Naive thymus-derived CD8-positive, alpha-beta T cell (primary cell): ENCODE measurements at regions not wholly inside any gene's neighbourhood (a gene's known extent, or its start where the extent isn't known, plus 50 kb on each side); places are given as distances from the start of the nearest gene placed in this dataset.
"Not testable (repeated sequence)": the region's sequence is repeated elsewhere in the genome, so short reads cannot be mapped to it uniquely, and the experiment has no call there.

Experiments used
- ATAC-seq, 2 donors: fragments of 150-1000 bp; cut with Tn5 transposase in 1 of 2; sonication (Bioruptor Pico), chemical (Tn5 transposase) in 1 of 2; 1 replicate in 1 of 2; 2 replicates in 1 of 2; pipeline ENCODE4 v1.10.0; 2021; ENCODE audit warnings: mild to moderate bottlenecking in 2 of 2, moderate library complexity in 2 of 2
- POLR2A ChIA-PET: fragments of 350-600 bp; sonication (Branson Sonifier 250); formaldehyde crosslinking; loops from one replicate; lab custom pipeline; 2021; ENCODE audit warnings: antibody characterized with exemption; lab: Charles Lee
- DNase-seq, 10 donors: peaks; one replicate each; pipeline versions ENCODE4 v3.0.0 to v3.0.0-alpha.2; 2020 to 2022
- H3K27ac Mint-ChIP-seq, 10 donors: one replicate each; pipeline ENCODE4 v1.8.0; 2020 to 2022; ENCODE audit warnings: mild to moderate bottlenecking in 10 of 10, mixed read lengths in 10 of 10, moderate library complexity in 4 of 10, inconsistent platforms in 1 of 10
- H3K27me3 Mint-ChIP-seq, 5 donors: one replicate each; pipeline ENCODE4 v1.8.0; 2021 to 2022; ENCODE audit warnings: mixed read lengths in 5 of 5
- H3K36me3 Mint-ChIP-seq, 3 donors: one replicate each; pipeline ENCODE4 v1.8.0; 2020 to 2022; ENCODE audit warnings: mixed read lengths in 3 of 3, mild to moderate bottlenecking in 2 of 3, inconsistent platforms in 1 of 3
- H3K4me1 Mint-ChIP-seq, 4 donors: one replicate each; pipeline ENCODE4 v1.8.0; 2021 to 2022; ENCODE audit warnings: mixed read lengths in 4 of 4
- H3K4me3 Mint-ChIP-seq, 10 donors: one replicate each; pipeline ENCODE4 v1.8.0; 2020 to 2022; ENCODE audit warnings: mild to moderate bottlenecking in 10 of 10, mixed read lengths in 10 of 10, moderate library complexity in 6 of 10, inconsistent platforms in 1 of 10
- H3K9me3 Mint-ChIP-seq, 9 donors: one replicate each; pipeline ENCODE4 v1.8.0; 2020 to 2022; ENCODE audit warnings: mixed read lengths in 9 of 9, mild to moderate bottlenecking in 3 of 9, inconsistent platforms in 1 of 9, moderate library complexity in 1 of 9

GRCh38 chr11:14573539-14574057 lies 53.4 kb upstream of the PSMA1 start:
- H3K27me3 Mint-ChIP-seq, POLR2A ChIA-PET, DNase-seq, H3K4me3 Mint-ChIP-seq, ATAC-seq: not testable (repeated sequence)
- Mint-ChIP-seq H3K4me1 (peaks cover 24 to 61% (median 57%) of the 10 kb centered on the region in 4 donors), H3K9me3 (peaks cover 0 to 77% (median 37%) of the 10 kb centered on the region in 9 donors), H3K27ac (peak overlapping the region in 7 of 10 donors; percentile 35 to 88 (median 80)), H3K36me3 (peaks cover 20 to 77% (median 42%) of the 10 kb centered on the region in 3 donors)

- peaks cover 35 to 61% (median 58%) of the 10 kb centered on the region in 4 donors for H3K4me1 Mint-ChIP-seq
- peak overlapping the region in 6 of 10 donors; percentile 3 to 76 (median 26) for H3K4me3 Mint-ChIP-seq
- peak overlapping the region; percentile 86 to 98 (median 96) for H3K27ac Mint-ChIP-seq
- ATAC-seq (no peak), DNase-seq (no peak)
- POLR2A ChIA-PET = interaction anchor here (0.8 to 2.6 kb wide), 4 partner anchors 9 to 188 kb away, joined by 3 to 25 read pairs (median 10); no protein-coding TSS in a partner anchor
- peaks cover 12 to 52% (median 29%) of the 10 kb centered on the region in 3 donors for H3K36me3 Mint-ChIP-seq
- H3K27me3 Mint-ChIP-seq = no peaks in the 10 kb centered on the region
- peaks cover 0 to 42% (median 29%) of the 10 kb centered on the region in 9 donors for H3K9me3 Mint-ChIP-seq
Measured at GRCh38 chr11:14577292-14577691, 57.1 kb upstream of the PSMA1 start.

- ATAC-seq = peak; percentile 6 to 10
- Mint-ChIP-seq H3K27me3 (no peaks in the 10 kb centered on the region), H3K27ac (peak overlapping the region; percentile 86 to 98 (median 96)), H3K36me3 (peaks cover 14 to 51% (median 27%) of the 10 kb centered on the region in 3 donors), H3K4me1 (peaks cover 31 to 62% (median 60%) of the 10 kb centered on the region in 4 donors), H3K4me3 (peak overlapping the region; percentile 4 to 76 (median 48)), H3K9me3 (peaks cover 0 to 35% (median 28%) of the 10 kb centered on the region in 9 donors)
- POLR2A ChIA-PET = interaction anchor here (0.7 to 3.6 kb wide), 28 partner anchors 9 to 214 kb away, joined by 3 to 82 read pairs (median 4); partner anchors contain the start of gene PDE3B
- DNase-seq = peak in 2 of 10 donors; percentile 20 to 36
Measured at GRCh38 chr11:14577835-14578529, 57.8 kb upstream of the PSMA1 start.

GRCh38 chr11:14578541-14578956 lies 58.4 kb upstream of the PSMA1 start:
- H3K9me3 Mint-ChIP-seq = peaks cover 0 to 34% (median 31%) of the 10 kb centered on the region in 9 donors

GRCh38 chr11:14579646-14580045 lies 59.5 kb upstream of the PSMA1 start:
- Mint-ChIP-seq H3K27me3 (no peaks in the 10 kb centered on the region), H3K9me3 (peaks cover 0 to 34% (median 21%) of the 10 kb centered on the region in 9 donors), H3K4me3 (peak overlapping the region in 8 of 10 donors; percentile 5 to 53 (median 32)), H3K36me3 (peaks cover 20 to 45% (median 35%) of the 10 kb centered on the region in 3 donors), H3K4me1 (peaks cover 42 to 74% (median 71%) of the 10 kb centered on the region in 4 donors), H3K27ac (peak overlapping the region; percentile 86 to 98 (median 96))
- DNase-seq = no peak
- POLR2A ChIA-PET = interaction anchor here (1.1 to 3.6 kb wide), 7 partner anchors 11 to 78 kb away, joined by 3 to 82 read pairs (median 12); partner anchors contain the start of gene PDE3B
- ATAC-seq = no peak

More at GRCh38 chr11:14578541-14578956, 58.4 kb upstream of the PSMA1 start:
- DNase-seq (peak; percentile 14 to 95 (median 83)), ATAC-seq (peak; percentile 95 to 96)
- Mint-ChIP-seq H3K36me3 (peaks cover 15 to 51% (median 32%) of the 10 kb centered on the region in 3 donors), H3K27me3 (no peaks in the 10 kb centered on the region), H3K4me3 (peak overlapping the region; percentile 18 to 76 (median 48)), H3K27ac (peak overlapping the region; percentile 86 to 98 (median 96)), H3K4me1 (peaks cover 37 to 67% (median 66%) of the 10 kb centered on the region in 4 donors)
- POLR2A ChIA-PET = interaction anchor here (0.7 to 3.6 kb wide), 28 partner anchors 9 to 214 kb away, joined by 3 to 82 read pairs (median 4); partner anchors contain the start of gene PDE3B

- no peaks in the 10 kb centered on the region for H3K27me3 Mint-ChIP-seq
- H3K27ac Mint-ChIP-seq = peak overlapping the region; percentile 59 to 91 (median 85)
- peaks cover 0 to 24% (median 5%) of the 10 kb centered on the region in 9 donors for H3K9me3 Mint-ChIP-seq
- H3K4me1 Mint-ChIP-seq = peaks cover 46 to 84% (median 72%) of the 10 kb centered on the region in 4 donors
- H3K4me3 Mint-ChIP-seq = peak overlapping the region in 4 of 10 donors; percentile 5 to 47 (median 13)
- ATAC-seq = no peak
- no peak for DNase-seq
- peaks cover 26 to 33% (median 28%) of the 10 kb centered on the region in 3 donors for H3K36me3 Mint-ChIP-seq
- POLR2A ChIA-PET = interaction anchor here (1.3 to 1.4 kb wide), 2 partner anchors 53 to 61 kb away, joined by 3 to 4 read pairs; partner anchors contain the start of gene PDE3B
Measured at GRCh38 chr11:14582793-14583192, 60.8 kb upstream of the PDE3B start.

- Mint-ChIP-seq H3K4me1 (peaks cover 47 to 83% (median 69%) of the 10 kb centered on the region in 4 donors), H3K27ac (peak overlapping the region; percentile 55 to 91 (median 84)), H3K4me3 (peak overlapping the region in 4 of 10 donors; percentile 5 to 47 (median 13)), H3K9me3 (peaks cover 0 to 24% (median 5%) of the 10 kb centered on the region in 9 donors), H3K27me3 (no peaks in the 10 kb centered on the region), H3K36me3 (peaks cover 31 to 39% (median 32%) of the 10 kb centered on the region in 3 donors)
- POLR2A ChIA-PET = interaction anchor here (0.7 to 1.4 kb wide), 3 partner anchors 10 to 709 kb away, joined by 3 to 4 read pairs (median 3); partner anchors contain the start of gene PDE3B
- no peak for DNase-seq
- ATAC-seq = no peak
Measured at GRCh38 chr11:14583252-14584034, 60.2 kb upstream of the PDE3B start.

- DNase-seq = no peak
- no peak overlapping the region for H3K4me3 Mint-ChIP-seq
- POLR2A ChIA-PET = interaction anchor here (0.7 to 0.9 kb wide), 2 partner anchors 10 to 710 kb away, joined by 3 read pairs; no protein-coding TSS in a partner anchor
- H3K36me3 Mint-ChIP-seq = peaks cover 34 to 41% (median 36%) of the 10 kb centered on the region in 3 donors
- peaks cover 0 to 24% (median 5%) of the 10 kb centered on the region in 9 donors for H3K9me3 Mint-ChIP-seq
- no peak for ATAC-seq
- peaks cover 44 to 82% (median 65%) of the 10 kb centered on the region in 4 donors for H3K4me1 Mint-ChIP-seq
- no peaks in the 10 kb centered on the region for H3K27me3 Mint-ChIP-seq
- H3K27ac Mint-ChIP-seq = peak overlapping the region in 9 of 10 donors; percentile 55 to 89 (median 84)
Measured at GRCh38 chr11:14584035-14584363, 59.6 kb upstream of the PDE3B start.

GRCh38 chr11:14584595-14584994 lies 59.0 kb upstream of the PDE3B start:
- peak overlapping the region in 3 of 10 donors; percentile 0 to 22 (median 3) for H3K4me3 Mint-ChIP-seq
- H3K27ac Mint-ChIP-seq = peak overlapping the region; percentile 15 to 90 (median 78)
- no peak for ATAC-seq
- no peak for DNase-seq
- H3K9me3 Mint-ChIP-seq = peaks cover 0 to 27% (median 5%) of the 10 kb centered on the region in 9 donors
- H3K4me1 Mint-ChIP-seq = peaks cover 42 to 80% (median 61%) of the 10 kb centered on the region in 4 donors
- POLR2A ChIA-PET = interaction anchor here (0.9 to 1.2 kb wide), 2 partner anchors 9 to 19 kb away, joined by 3 read pairs; no protein-coding TSS in a partner anchor
- peaks cover 37 to 42% (median 39%) of the 10 kb centered on the region in 3 donors for H3K36me3 Mint-ChIP-seq
- H3K27me3 Mint-ChIP-seq = no peaks in the 10 kb centered on the region

GRCh38 chr11:14585438-14585837 lies 58.2 kb upstream of the PDE3B start:
- no peak for DNase-seq
- POLR2A ChIA-PET = interaction anchor here (0.5 to 1.2 kb wide), 2 partner anchors 20 to 33 kb away, joined by 3 read pairs; no protein-coding TSS in a partner anchor
- Mint-ChIP-seq H3K9me3 (peaks cover 0 to 28% (median 3%) of the 10 kb centered on the region in 9 donors), H3K36me3 (peaks cover 40 to 45% (median 44%) of the 10 kb centered on the region in 3 donors), H3K4me3 (no peak overlapping the region), H3K4me1 (peaks cover 41 to 80% (median 57%) of the 10 kb centered on the region in 4 donors), H3K27ac (peak overlapping the region; percentile 29 to 90 (median 72)), H3K27me3 (no peaks in the 10 kb centered on the region)
- ATAC-seq = no peak

- Mint-ChIP-seq H3K9me3 (peaks cover 0 to 22% (median 10%) of the 10 kb centered on the region in 9 donors), H3K27ac (peak overlapping the region; percentile 0 to 93 (median 66)), H3K36me3 (peaks cover 44 to 57% (median 50%) of the 10 kb centered on the region in 3 donors), H3K27me3 (no peaks in the 10 kb centered on the region), H3K4me3 (peak overlapping the region in 1 of 10 donors; percentile 2), H3K4me1 (peaks cover 38 to 73% (median 50%) of the 10 kb centered on the region in 4 donors)
- DNase-seq (no peak), ATAC-seq (no peak)
- POLR2A ChIA-PET = interaction anchor here (0.9 to 2.1 kb wide), 2 partner anchors 9 to 13 kb away, joined by 3 to 9 read pairs; no protein-coding TSS in a partner anchor
Measured at GRCh38 chr11:14587258-14587657, 56.3 kb upstream of the PDE3B start.
